Activated B cell treated with CpG ODN at 0.5 μM for 24 hours (primary cell): ENCODE measurements at regions not wholly inside any gene's neighbourhood (a gene's known extent, or its start where the extent isn't known, plus 50 kb on each side); places are given as distances from the start of the nearest gene placed in this dataset.

Experiments
- ATAC-seq: fragments of 200-7000 bp; cut with Tn5 transposase; one replicate; pipeline ENCODE4 v1.10.0; 2021; ENCODE audit warnings: low read depth, mild to moderate bottlenecking, moderate library complexity
- CTCF ChIA-PET: fragments of 350-600 bp; sonication (Branson Sonifier 250); formaldehyde crosslinking; loops from one replicate; lab custom pipeline; 2021; ENCODE audit warnings: antibody characterized with exemption; lab: Charles Lee
- POLR2A ChIA-PET: fragments of 350-600 bp; sonication (Branson Sonifier 250); formaldehyde crosslinking; loops from one replicate; lab custom pipeline; 2021; ENCODE audit warnings: antibody characterized with exemption; lab: Charles Lee
- DNase-seq: peaks from one replicate; pipeline ENCODE4 v3.0.0; 2022
- H3K27ac Mint-ChIP-seq: one replicate; pipeline ENCODE4 v1.8.0; 2020; ENCODE audit warnings: mixed read lengths
- H3K27me3 Mint-ChIP-seq: one replicate; pipeline ENCODE4 v1.8.0; 2021; ENCODE audit warnings: mixed read lengths
- H3K36me3 Mint-ChIP-seq: one replicate; pipeline ENCODE4 v1.8.0; 2021; ENCODE audit warnings: low read depth, mixed read lengths
- H3K4me1 Mint-ChIP-seq: one replicate; pipeline ENCODE4 v1.8.0; 2021; ENCODE audit warnings: mixed read lengths
- H3K4me3 Mint-ChIP-seq: one replicate; pipeline ENCODE4 v1.8.0; 2020; ENCODE audit warnings: mild to moderate bottlenecking, mixed read lengths
- H3K9me3 Mint-ChIP-seq: one replicate; pipeline ENCODE4 v1.8.0; 2020; ENCODE audit warnings: mixed read lengths
- intact Hi-C: fragments of 100-400 bp; cut with micrococcal nuclease; formaldehyde crosslinking; loops from one replicate; pipeline ENCODE4 v1.15.1; 2024
- TF ChIP-seq, protein P1 (sequence below): fragments of 200-600 bp; IDR thresholded peaks from one replicate; pipeline ENCODE4 v1.8.0; 2022; ENCODE audit warnings: antibody characterized with exemption, mild to moderate bottlenecking

DNA sequence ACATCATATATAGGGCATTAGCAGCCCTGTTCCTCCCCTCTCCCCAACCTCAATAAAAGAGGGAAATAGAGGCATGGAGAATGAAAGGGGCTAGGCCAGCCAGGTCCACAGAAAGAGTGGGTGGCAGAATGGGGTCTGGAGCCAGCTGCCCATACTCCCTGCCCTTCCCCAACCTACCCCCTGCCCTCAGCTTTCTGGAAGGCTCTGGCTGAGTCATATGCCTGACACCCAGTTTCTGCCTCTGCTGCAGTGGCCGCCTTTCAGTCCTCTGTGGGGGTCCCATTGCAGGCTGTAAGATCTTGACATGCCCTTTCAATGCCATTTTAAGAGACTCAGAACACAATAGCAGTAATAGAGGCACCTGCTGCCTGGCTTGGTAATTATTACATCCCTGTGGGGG lies 95.7 kb downstream of the LINGO1 start:
- DNase-seq (no peak), ATAC-seq (no peak)
- Mint-ChIP-seq H3K36me3 (no peaks in the 10 kb centered on the region), H3K9me3 (no peaks in the 10 kb centered on the region), H3K4me3 (peak overlapping the region; percentile 67), H3K27me3 (no peaks in the 10 kb centered on the region), H3K27ac (peak overlapping the region; percentile 86), H3K4me1 (peaks cover 58% of the 10 kb centered on the region)
- POLR2A ChIA-PET = no interaction called here
- intact Hi-C loops = no loop called here
- TF ChIP-seq, protein P1, sequence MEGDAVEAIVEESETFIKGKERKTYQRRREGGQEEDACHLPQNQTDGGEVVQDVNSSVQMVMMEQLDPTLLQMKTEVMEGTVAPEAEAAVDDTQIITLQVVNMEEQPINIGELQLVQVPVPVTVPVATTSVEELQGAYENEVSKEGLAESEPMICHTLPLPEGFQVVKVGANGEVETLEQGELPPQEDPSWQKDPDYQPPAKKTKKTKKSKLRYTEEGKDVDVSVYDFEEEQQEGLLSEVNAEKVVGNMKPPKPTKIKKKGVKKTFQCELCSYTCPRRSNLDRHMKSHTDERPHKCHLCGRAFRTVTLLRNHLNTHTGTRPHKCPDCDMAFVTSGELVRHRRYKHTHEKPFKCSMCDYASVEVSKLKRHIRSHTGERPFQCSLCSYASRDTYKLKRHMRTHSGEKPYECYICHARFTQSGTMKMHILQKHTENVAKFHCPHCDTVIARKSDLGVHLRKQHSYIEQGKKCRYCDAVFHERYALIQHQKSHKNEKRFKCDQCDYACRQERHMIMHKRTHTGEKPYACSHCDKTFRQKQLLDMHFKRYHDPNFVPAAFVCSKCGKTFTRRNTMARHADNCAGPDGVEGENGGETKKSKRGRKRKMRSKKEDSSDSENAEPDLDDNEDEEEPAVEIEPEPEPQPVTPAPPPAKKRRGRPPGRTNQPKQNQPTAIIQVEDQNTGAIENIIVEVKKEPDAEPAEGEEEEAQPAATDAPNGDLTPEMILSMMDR = no peak
- CTCF ChIA-PET = interaction anchor here (5.7 kb wide), 1 partner anchor 351 kb away, joined by 52 read pairs; no protein-coding TSS in a partner anchor

- DNase-seq (no peak), ATAC-seq (no peak)
- H3K4me3 Mint-ChIP-seq = no peak overlapping the region
- ChIA-PET POLR2A (no interaction called here), CTCF (interaction anchor here (0.9 kb wide), 1 partner anchor 349 kb away, joined by 3 read pairs; no protein-coding TSS in a partner anchor)
- intact Hi-C loops = no loop called here
- peaks cover 53% of the 10 kb centered on the region for H3K4me1 Mint-ChIP-seq
- H3K36me3 Mint-ChIP-seq = no peaks in the 10 kb centered on the region
- TF ChIP-seq, protein P1 = no peak
- H3K27me3 Mint-ChIP-seq = no peaks in the 10 kb centered on the region
- H3K9me3 Mint-ChIP-seq = no peaks in the 10 kb centered on the region
- peak overlapping the region; percentile 3 for H3K27ac Mint-ChIP-seq
Observed at GRCh38 chr15:77535845-77536244, 96.9 kb downstream of the LINGO1 start.
